G401 (cell line): ENCODE measurements at regions not wholly inside any gene's neighbourhood (a gene's known extent, or its start where the extent isn't known, plus 50 kb on each side); places are given as distances from the start of the nearest gene placed in this dataset.
"Not testable (repeated sequence)": the region's sequence is repeated elsewhere in the genome, so short reads cannot be mapped to it uniquely, and the experiment has no call there.

Source experiments
- DNase-seq: peaks from one replicate; pipeline ENCODE4 v3.0.0-alpha.2; 2015; ENCODE audit warnings: low spot score
- in situ Hi-C: cut with HindIII; loops from 2 replicates; pipeline ENCODE4 v1.10.0; 2016; ENCODE audit warnings: low sequenced_read_pairs, mixed read lengths

GRCh38 chr5:12743582-12743981, 839.3 kb upstream of the CTNND2 start:
- in situ Hi-C loops = no loop called here
- no peak for DNase-seq

- in situ Hi-C loops = no loop called here
- DNase-seq = no peak
Measured at GRCh38 chr5:12730354-12730753, 826.1 kb upstream of the CTNND2 start.

DNA sequence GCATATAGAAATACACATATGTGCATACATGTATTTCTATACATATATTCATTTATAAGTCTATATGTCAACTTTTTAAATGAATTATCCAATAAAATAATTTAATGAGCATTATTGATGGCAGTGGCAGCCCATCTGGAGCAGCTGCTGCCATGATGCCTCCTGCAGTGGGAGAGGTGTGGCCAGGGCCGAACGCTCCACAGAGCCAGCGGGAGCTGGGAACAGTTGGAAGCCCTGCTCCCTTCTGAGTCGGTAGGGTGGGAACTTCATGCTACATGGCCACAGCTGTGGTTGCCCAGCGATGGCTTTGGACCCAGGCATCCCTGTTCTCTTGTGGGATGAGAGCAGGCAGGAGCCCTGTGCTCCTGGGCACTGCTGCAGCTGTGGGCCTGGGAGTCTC, 812.4 kb upstream of the CTNND2 start:
- no peak for DNase-seq
- in situ Hi-C loops = no loop called here

DNA sequence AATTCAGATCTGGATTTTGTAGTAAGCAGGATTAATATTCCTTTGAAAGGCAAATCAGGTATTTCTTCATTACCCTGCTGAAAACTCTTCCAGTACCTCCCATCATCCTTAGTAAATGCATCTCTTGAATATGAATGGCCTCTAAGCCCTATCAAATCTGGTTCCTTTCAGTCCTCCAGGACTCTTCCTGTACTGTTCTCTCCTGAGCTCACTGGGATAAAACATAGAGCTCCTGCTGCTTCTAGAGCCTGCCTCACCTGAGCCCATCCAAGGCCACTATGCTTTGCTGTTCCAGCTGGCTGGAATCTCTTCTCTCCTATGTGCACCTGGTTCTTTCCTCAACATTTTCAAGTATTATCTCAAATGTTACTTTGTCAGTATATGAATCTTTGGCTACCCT, 803.3 kb upstream of the CTNND2 start:
- in situ Hi-C loops = no loop called here

GRCh38 chr5:12704955-12705354, 800.7 kb upstream of the CTNND2 start:
- DNase-seq = no peak
- in situ Hi-C loops = no loop called here

More for the DNA sequence above, 803.3 kb upstream of the CTNND2 start:
- DNase-seq = no peak

GRCh38 chr5:12703254-12703653, 799.0 kb upstream of the CTNND2 start:
- in situ Hi-C loops = no loop called here
- DNase-seq = no peak

DNA sequence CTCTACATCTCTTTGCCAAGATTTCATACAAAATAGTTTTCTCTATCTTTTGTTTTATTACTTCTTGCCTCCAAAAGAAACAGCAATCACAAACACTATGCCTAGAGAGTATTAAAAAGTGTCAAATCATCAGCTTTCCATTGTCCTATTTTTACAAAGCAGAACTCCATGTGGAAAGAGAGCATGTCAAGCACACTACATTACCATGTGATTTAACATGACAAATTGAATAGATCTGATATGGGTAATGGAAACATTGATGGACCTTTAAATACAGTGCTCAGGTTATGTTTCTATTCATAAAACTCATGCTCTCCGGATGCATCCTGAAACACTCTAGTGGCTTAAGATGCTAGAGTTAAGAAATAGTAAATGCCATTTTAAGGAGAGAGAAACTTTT, 791.4 kb upstream of the CTNND2 start:
- in situ Hi-C loops = no loop called here
- no peak for DNase-seq

DNA sequence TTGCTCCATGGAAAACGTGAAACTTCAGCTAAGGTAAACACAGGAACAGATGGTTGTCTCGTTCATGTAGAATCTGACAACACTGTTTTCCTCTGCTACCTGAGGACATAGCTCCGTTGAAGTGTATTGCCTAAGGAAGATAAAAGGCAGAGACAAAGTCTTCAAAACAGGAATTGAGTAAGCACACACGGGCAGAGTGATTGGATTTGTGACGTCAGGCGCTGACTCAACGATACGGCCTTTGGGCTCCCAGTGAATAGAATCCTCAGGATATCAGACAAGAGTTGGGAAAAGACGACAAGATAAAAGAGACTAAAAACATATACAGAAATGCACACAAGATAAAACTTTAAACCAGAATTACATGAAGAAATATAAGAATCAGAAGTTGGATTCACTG, 787.1 kb upstream of the CTNND2 start:
- in situ Hi-C loops = no loop called here

DNA sequence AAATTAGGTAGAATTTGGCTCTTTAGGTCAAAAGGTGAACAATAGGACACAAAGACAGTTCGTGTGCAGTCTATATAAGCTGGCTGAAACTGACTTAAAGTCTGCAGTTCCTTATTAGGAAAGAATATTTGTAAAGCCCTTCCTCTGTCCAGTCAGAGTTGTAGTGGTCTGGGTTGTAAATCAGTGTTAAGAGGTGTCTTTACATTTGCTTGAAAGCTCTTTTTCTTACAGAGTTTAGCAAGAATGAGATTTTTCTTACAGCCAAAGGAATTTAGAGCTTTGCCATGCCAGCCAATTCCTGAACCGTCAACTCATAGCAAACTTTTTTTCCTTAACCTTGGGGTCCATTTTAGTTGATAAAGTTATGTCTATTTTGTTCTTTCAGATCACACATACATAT, 786.1 kb upstream of the CTNND2 start:
- no peak for DNase-seq
- in situ Hi-C loops = no loop called here

More for the DNA sequence above, 787.1 kb upstream of the CTNND2 start:
- DNase-seq = no peak

- DNase-seq = no peak
- in situ Hi-C loops = no loop called here
Measured at GRCh38 chr5:12683249-12683648, 779.0 kb upstream of the CTNND2 start.

- DNase-seq = no peak
- in situ Hi-C loops = no loop called here
Measured at GRCh38 chr5:12679731-12680130, 775.5 kb upstream of the CTNND2 start.

DNA sequence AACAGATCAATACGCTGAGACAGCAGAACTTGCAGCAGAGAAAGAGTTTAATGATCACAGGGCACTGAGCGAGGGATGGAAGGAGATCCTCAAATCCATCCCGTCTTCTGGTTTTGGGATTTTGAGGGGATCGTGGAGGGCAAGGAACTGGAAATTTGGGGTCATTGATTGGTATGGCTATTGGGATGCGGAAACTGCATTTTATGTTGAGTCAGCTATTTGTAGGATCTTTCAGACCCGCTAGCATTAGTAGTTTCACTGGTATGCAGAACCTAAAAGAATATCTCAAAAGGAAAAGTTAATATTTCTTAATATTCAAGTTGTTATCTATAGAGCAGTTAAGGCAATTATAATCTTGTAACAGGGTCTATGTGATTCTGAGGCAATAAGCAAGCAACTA, 771.7 kb upstream of the CTNND2 start:
- in situ Hi-C loops = no loop called here
- no peak for DNase-seq

DNA sequence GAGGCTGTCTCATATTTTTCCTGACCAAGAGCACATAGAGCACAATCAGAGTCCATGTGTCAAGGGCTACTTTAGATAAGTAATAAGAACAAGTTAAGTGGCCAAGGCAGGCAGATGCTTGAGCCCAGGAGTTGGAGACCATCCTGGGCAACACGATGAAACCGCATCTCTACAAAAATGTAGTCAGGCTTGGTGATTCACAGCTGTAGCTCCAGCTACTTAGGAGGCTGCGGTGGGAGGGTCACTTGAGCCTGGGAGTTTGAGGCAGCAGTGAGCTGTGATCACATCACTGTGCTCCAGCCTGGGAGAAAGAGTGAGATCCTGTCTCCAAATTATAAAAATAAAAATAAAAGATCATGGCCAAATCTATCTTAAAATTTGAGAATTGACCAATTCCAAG, 767.9 kb upstream of the CTNND2 start:
- in situ Hi-C loops = no loop called here
- DNase-seq = no peak

GRCh38 chr5:12669326-12669725, 765.1 kb upstream of the CTNND2 start:
- DNase-seq = no peak
- in situ Hi-C loops = no loop called here

- in situ Hi-C loops = no loop called here
- no peak for DNase-seq
Measured at GRCh38 chr5:12668564-12668963, 764.3 kb upstream of the CTNND2 start.

GRCh38 chr5:12667818-12668217, 763.6 kb upstream of the CTNND2 start:
- DNase-seq, in situ Hi-C loops: not testable (repeated sequence)

DNA sequence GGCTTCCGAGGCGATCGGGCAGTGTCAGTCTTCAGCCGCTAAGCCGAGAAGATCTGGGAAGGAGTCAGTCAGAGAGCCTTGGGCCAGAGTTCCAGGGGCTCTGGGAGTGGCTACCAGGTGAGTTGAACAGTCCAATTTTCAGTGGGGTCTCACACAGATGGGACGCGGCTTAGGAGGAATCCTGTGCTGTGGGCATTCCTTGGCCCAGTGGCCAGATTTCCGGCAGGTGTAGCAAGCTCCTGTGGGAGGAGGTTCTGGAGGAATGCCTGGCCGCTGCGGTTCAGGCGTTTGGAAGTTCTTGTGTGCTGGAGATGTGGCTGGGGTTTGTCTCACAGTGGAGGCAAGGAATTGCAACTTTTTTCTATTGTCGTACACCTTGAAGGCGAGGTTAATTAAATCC, 761.5 kb upstream of the CTNND2 start:
- DNase-seq, in situ Hi-C loops: not testable (repeated sequence)

GRCh38 chr5:12662545-12663314, 758.5 kb upstream of the CTNND2 start:
- DNase-seq = no peak
- in situ Hi-C loops = no loop called here

DNA sequence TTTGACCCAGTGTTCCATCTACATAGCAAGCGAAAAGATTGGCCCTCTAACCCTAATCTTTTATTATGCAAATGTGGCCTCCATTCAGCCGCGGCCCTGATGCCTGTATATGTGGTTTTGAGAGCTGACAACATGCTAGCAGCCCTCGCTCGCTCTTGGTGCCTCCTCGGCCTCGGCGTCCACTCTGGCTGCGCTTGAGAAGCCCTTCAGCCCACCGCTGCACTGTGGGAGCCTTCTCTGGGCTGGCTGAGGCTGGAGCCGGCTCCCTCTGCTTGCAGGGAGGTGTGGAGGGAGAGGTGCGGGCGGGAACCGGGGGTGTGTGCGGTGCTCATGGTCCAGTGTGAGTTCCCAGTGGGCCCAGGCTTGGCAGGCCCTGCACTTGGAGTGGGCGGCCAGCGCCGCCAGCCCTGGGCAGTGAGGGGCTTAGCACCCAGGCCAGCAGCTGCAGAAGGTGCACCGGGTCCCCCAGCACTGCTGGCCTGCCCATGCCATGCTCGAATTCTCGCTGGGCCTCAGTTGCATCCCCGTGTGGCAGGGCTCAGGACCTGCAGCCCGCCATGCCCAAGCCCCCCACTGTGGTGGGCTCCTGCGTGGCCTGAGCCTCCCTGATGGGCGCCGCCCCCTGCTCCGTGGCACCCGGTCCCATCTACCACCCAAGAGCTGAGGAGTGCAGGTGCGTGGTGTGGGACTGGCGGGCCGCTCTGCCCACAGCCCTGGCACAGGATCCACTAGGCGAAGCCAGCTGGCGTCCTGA, 757.5 kb upstream of the CTNND2 start:
- no peak for DNase-seq
- in situ Hi-C loops = no loop called here

DNA sequence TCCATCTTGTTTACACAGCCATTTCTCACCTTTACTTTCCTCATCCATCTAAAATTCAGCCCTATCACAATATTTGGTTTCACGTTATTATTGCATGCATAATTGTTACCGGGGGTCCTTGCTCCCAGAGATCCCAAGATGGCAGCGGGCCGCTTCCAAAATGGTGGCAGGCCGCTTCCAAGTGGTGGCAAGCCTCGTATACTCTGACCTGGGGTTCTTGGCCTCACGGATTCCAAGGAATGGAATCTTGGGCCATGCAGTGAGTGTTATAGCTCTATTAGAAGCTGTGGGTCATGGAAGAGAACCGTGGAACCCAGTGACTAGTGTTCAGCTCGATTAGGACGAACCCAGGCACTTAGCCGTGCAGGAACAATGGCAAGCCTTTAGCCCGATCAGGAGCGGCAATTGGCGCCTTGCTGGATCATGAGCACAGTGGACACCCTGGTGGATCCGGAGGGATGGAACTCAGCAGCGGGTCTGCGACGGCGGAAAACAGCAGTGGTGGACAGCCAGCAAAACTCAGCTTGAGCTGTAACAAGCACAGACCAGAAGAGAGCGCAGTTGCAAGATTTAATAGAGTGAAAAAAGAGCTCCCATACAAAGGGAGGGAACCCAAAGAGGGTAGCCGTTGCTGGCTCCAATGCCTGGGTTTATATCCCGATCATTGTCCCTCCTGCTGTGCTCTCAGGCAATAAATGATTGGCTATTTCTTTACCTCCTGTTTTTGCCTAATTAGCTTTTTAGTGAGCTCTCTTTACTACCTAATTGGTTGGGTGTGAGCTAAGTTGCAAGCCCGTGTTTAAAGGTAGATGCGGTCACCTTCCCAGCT, 756.2 kb upstream of the CTNND2 start:
- DNase-seq, in situ Hi-C loops: not testable (repeated sequence)
